ENCODE measurements at regions not wholly inside any gene's neighbourhood (a gene's known extent, or its start where the extent isn't known, plus 50 kb on each side); places are given as distances from the start of the nearest gene placed in this dataset.

GRCh38 chr13:111587249-111587648, 266.8 kb downstream of the TEX29 start:
- TF ChIP-seq CTCF (IDR thresholded peaks at IDR 0.05) (no peak), POLR2A (IDR thresholded peaks at IDR 0.05) (no peak), EP300 (IDR thresholded peaks at IDR 0.05) (no peak)

All from ovary (tissue), 3 donors.